Stimulated activated CD4-positive, alpha-beta T cell treated with anti-CD3 and anti-CD28 coated beads, Interleukin-4, amount 100 ng/mL, for 4 hours (primary cell): ENCODE measurements at regions not wholly inside any gene's neighbourhood (a gene's known extent, or its start where the extent isn't known, plus 50 kb on each side); places are given as distances from the start of the nearest gene placed in this dataset.
"Not testable (repeated sequence)": the region's sequence is repeated elsewhere in the genome, so short reads cannot be mapped to it uniquely, and the experiment has no call there.

ENCODE experiments used
- DNase-seq, 2 experiments: peaks; one replicate each; pipeline ENCODE4 v3.0.0-alpha.2; 2020

GRCh38 chr3:23710555-23710954, 95.2 kb upstream of the UBE2E1 start:
- no peak for DNase-seq

GRCh38 chr3:23711916-23712494, 93.8 kb upstream of the UBE2E1 start:
- DNase-seq: no peak

- DNase-seq: no peak
Observed at GRCh38 chr3:23712656-23713559, 92.8 kb upstream of the UBE2E1 start.

- no peak for DNase-seq
Observed at GRCh38 chr3:23713641-23714040, 92.1 kb upstream of the UBE2E1 start.

- DNase-seq: no peak
Observed at GRCh38 chr3:23720059-23720458, 85.7 kb upstream of the UBE2E1 start.

GRCh38 chr3:23720885-23721284, 84.9 kb upstream of the UBE2E1 start:
- no peak for DNase-seq

- no peak for DNase-seq
Observed at GRCh38 chr3:23723141-23723540, 82.6 kb upstream of the UBE2E1 start.

- DNase-seq: no peak
Observed at GRCh38 chr3:23723930-23724329, 81.8 kb upstream of the UBE2E1 start.

- DNase-seq: no peak
Observed at GRCh38 chr3:23726811-23727548, 78.8 kb upstream of the UBE2E1 start.

GRCh38 chr3:23728601-23729117, 77.1 kb upstream of the UBE2E1 start:
- DNase-seq: no peak

- DNase-seq: not testable (repeated sequence)
Observed at GRCh38 chr3:23729362-23729761, 76.4 kb upstream of the UBE2E1 start.

GRCh38 chr3:23734481-23734880, 71.3 kb upstream of the UBE2E1 start:
- no peak for DNase-seq

GRCh38 chr3:23735062-23735461, 70.7 kb upstream of the UBE2E1 start:
- no peak for DNase-seq

GRCh38 chr3:23735535-23736326, 70.0 kb upstream of the UBE2E1 start:
- DNase-seq: no peak

GRCh38 chr3:23738944-23739343, 66.8 kb upstream of the UBE2E1 start:
- no peak for DNase-seq

GRCh38 chr3:23739536-23739935, 66.2 kb upstream of the UBE2E1 start:
- no peak for DNase-seq

- DNase-seq: peak in 1 of 2 experiments; percentile 21
Observed at GRCh38 chr3:23740517-23740965, 65.2 kb upstream of the UBE2E1 start.

GRCh38 chr3:23741036-23741706, 64.6 kb upstream of the UBE2E1 start:
- DNase-seq: no peak

GRCh38 chr3:23743141-23743784, 62.5 kb upstream of the UBE2E1 start:
- DNase-seq: no peak

GRCh38 chr3:23746441-23746840, 59.3 kb upstream of the UBE2E1 start:
- DNase-seq: no peak

- no peak for DNase-seq
Observed at GRCh38 chr3:23747841-23748240, 57.9 kb upstream of the UBE2E1 start.
